Endothelial cell of umbilical vein (primary cell): ENCODE measurements at regions not wholly inside any gene's neighbourhood (a gene's known extent, or its start where the extent isn't known, plus 50 kb on each side); places are given as distances from the start of the nearest gene placed in this dataset.
A peak's percentile ranks its signal among the peaks of the same experiment; 100 is the strongest.

Experiments
- EZH2 ChIP-seq: IDR thresholded peaks from 2 replicates; pipeline ENCODE4 v1.6.1; 2012; ENCODE audit warnings: borderline replicate concordance, low read depth, mild to moderate bottlenecking, moderate library complexity, low read length, inconsistent platforms; ENCODE audit not compliant: severe bottlenecking
- FOS ChIP-seq: IDR thresholded peaks from 2 replicates; pipeline ENCODE4 v1.6.1; 2011; ENCODE audit warnings: mild to moderate bottlenecking, low read length, moderate library complexity, borderline replicate concordance; ENCODE audit not compliant: insufficient read depth
- GATA2 ChIP-seq: IDR thresholded peaks from 2 replicates; pipeline ENCODE4 v1.7.0; 2011; ENCODE audit warnings: low read depth, mild to moderate bottlenecking, moderate library complexity, mixed read lengths, low read length; ENCODE audit not compliant: insufficient read length, insufficient read depth
- JUN ChIP-seq: IDR thresholded peaks from 2 replicates; pipeline ENCODE4 v1.6.1; 2011; ENCODE audit warnings: borderline replicate concordance, low read depth; ENCODE audit not compliant: insufficient read length, insufficient read depth
- MYC ChIP-seq: IDR thresholded peaks from one replicate; pipeline ENCODE4 v1.6.1; 2011; ENCODE audit warnings: mild to moderate bottlenecking, low read depth, low read length
- POLR2A ChIP-seq: IDR thresholded peaks from 2 replicates; pipeline ENCODE4 v1.6.1; 2012; ENCODE audit warnings: low read depth, mild to moderate bottlenecking, control low read depth, low read length
- POLR2AphosphoS5 ChIP-seq: IDR thresholded peaks from 2 replicates; pipeline ENCODE4 v1.6.1; 2012; ENCODE audit warnings: low read depth, mild to moderate bottlenecking, control low read depth, low read length, moderate library complexity; ENCODE audit not compliant: insufficient read depth
- TF ChIP-seq, protein P1 (sequence below): IDR thresholded peaks from 2 replicates; pipeline ENCODE4 v1.6.1; 2011; ENCODE audit not compliant: insufficient read depth, insufficient read length
- TF ChIP-seq, protein P2 (sequence below), 2 donors: IDR thresholded peaks; 1 replicate in 1 of 2; 2 replicates in 1 of 2; pipeline ENCODE4 v1.5.1; 2011; ENCODE audit warnings: low read length in 2 of 2, mild to moderate bottlenecking in 2 of 2, moderate library complexity in 2 of 2, control low read depth in 1 of 2, inconsistent platforms in 1 of 2, low read depth in 1 of 2; ENCODE audit not compliant: insufficient read depth in 1 of 2; ENCODE audit errors: extremely low read depth in 1 of 2

DNA sequence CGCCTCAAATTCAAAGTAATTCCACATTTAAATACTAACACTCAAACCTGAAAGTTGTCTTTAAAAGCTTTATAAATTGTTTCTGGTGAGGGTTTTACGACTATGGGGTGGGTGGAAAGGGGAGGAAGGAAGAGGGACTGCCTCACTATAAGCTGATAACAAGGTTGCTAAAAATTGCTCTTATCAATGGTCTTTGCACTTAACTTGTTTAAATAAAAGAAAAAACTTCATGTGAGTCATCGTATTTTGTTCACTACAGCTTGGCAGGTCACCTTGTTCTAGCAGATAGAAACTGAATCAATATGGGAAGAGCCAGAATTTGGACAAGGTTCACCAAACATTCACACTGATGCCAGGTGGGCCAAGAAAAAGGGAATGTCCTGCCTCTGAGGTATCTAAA, 129.2 kb downstream of the TES start:
- TF ChIP-seq, protein P1, sequence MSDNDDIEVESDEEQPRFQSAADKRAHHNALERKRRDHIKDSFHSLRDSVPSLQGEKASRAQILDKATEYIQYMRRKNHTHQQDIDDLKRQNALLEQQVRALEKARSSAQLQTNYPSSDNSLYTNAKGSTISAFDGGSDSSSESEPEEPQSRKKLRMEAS = no peak
- peak; percentile 66 for TF ChIP-seq POLR2A
- TF ChIP-seq, protein P2, sequence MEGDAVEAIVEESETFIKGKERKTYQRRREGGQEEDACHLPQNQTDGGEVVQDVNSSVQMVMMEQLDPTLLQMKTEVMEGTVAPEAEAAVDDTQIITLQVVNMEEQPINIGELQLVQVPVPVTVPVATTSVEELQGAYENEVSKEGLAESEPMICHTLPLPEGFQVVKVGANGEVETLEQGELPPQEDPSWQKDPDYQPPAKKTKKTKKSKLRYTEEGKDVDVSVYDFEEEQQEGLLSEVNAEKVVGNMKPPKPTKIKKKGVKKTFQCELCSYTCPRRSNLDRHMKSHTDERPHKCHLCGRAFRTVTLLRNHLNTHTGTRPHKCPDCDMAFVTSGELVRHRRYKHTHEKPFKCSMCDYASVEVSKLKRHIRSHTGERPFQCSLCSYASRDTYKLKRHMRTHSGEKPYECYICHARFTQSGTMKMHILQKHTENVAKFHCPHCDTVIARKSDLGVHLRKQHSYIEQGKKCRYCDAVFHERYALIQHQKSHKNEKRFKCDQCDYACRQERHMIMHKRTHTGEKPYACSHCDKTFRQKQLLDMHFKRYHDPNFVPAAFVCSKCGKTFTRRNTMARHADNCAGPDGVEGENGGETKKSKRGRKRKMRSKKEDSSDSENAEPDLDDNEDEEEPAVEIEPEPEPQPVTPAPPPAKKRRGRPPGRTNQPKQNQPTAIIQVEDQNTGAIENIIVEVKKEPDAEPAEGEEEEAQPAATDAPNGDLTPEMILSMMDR (IDR thresholded peaks at IDR 0.05; ENCODE audit: extremely low read depth in 1 of 2, insufficient read depth in 1 of 2, low read depth in 1 of 2, low read length in 2 of 2) = no peak
- TF ChIP-seq JUN = peak; percentile 86
- TF ChIP-seq EZH2 = no peak
- peak; percentile 64 for TF ChIP-seq POLR2AphosphoS5
- TF ChIP-seq FOS = peak; percentile 80
- TF ChIP-seq GATA2 = peak; percentile 93
- no peak for TF ChIP-seq MYC
